ENCODE measurements at regions not wholly inside any gene's neighbourhood (a gene's known extent, or its start where the extent isn't known, plus 50 kb on each side); places are given as distances from the start of the nearest gene placed in this dataset.

DNA sequence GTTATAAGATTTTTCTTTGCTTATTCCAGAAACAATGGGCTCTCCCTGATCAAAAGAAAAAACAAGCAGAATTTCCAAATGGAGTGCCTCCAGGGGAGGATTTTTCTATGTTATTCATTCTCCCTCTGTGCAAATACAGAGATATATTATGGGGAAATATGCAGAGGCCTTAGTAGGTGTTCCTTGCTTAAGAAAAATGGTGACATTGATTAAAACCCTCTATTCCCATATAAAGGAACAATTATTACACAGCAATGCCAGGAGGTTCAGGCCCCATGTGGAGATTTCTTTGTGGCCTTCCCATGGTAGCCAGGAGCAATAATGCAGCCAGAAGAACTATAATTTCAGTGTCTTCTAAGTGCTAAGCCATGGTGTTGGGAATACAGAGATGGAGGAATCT lies 255.9 kb upstream of the CXCR4 start:
- DNase-seq: no peak

DNA sequence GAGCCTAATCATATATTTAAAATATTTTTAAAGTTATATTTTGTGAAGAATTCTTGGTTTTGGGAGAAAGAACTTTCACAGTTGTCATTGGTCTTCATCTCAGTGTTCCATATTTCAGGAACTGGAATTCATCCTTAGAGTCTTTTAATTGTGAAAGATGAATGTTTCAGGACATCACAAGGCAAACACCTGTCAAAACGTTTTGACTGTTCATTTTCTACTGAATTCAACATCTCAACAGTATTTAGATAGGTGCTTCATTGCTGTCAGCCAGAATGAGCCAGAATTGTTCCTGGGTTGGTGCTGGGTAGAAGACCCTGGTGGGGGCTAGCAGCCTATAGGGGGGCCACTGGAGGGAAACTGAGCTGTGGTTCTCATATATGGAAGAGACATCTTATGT lies 255.1 kb upstream of the CXCR4 start:
- DNase-seq: no peak

DNA sequence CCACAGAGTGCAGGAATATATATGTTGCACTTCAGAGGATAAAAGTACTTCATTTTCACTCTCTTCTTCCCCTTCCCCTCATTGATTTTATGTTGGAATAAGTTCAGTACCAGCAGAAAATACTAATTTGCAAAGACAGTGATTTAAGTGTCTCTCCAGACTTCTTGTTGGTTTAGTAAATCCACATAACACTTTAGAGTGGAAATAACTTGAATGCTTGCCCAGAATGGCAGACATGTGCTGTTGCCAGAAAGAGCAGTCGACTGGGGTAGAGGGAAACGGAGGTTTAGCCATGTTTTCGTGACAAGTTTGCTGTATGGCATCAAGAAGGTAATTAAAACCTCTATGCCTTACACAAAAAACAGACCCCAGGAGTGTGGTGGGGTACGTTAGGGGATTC lies 246.0 kb upstream of the CXCR4 start:
- no peak for DNase-seq

DNA sequence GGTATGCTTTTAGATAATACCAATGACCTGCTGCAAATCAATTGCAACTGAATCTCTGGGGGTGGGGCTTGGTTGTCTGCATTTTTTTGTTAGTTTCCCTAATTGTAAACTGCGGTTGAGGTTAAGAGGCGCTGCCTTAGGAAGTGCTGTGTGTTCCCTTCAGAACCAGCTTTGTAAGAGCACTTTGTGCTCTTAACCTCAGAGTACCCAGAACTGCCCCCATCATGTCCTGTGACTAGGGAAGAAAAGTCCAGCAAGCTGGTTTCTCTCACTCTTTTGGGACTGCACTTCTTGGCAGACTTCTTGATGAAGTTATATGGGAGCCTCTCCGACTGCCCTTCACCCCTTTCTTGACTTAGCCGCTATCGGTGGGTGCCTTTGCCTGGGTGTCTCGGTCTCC lies 245.5 kb upstream of the CXCR4 start:
- DNase-seq: no peak

DNA sequence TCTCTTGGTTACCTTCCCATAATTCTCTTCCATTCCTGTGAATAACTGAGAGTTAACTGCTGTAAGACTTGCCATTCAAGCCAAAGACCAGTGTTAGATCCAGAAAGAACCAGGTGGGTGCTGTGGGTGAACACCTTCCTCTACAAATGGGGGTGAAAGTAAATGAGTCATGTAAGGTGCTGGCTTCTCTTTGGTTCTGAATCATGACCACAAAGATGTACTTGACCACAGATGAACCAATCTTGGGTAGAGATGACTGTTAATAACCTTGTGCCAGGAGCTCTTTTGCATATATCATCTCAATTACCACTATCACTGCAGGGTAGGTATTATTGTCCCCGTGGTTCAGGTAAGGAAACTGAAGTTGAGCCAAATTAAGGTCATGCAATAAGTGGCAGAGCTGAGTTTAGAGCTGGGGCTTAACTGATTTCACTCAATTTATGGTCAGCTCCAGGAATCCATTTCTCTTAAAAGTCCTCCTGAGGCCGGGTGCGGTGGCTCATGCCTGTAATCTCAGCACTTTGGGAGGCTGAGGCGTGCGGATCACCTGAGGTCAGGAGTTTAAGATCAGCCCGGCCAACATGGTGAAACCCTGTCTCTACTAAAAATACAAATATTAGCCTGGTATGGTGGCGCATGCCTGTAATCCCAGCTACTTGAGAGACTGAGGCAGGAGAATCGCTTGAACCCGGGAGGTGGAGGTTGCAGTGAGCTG lies 244.9 kb upstream of the CXCR4 start:
- no peak for DNase-seq

DNA sequence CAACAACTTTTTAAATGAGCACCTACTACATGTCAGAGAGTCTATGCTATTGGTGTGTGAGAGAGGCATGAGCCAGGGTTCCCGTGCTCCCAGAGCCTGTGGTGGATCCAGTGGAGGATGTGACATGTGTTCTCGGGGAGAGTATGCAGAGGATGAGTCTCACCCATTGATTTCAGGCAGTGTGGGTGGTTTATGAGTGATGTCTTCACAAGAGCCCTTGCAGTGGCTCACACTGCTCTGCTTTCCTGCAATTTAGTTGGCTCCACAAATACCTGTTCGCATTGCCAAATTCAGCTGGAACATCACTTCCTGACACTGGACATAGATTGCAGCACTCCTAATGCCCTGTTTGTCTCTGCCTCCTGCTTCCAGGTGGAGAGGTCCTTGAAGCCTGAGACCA lies 243.6 kb upstream of the CXCR4 start:
- DNase-seq: no peak

DNA sequence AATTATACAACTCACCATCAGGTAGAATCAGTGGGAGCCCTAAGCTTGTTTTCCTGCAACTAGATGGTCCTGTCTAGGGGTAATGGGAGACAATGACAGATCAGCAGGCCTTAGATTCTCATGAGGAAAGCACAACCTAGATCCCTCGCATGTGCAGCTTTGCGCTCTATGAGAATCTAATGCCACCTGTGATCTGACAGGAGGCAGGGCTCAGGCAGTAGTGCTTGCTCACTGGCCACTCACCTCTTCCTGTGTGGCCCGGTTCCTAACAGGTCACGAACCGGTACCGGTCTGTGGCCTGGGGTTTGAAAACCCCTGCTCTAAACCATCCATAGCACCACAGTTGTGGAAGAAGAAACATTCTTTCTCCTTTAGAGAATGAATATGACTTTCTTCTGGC lies 242.8 kb upstream of the CXCR4 start:
- no peak for DNase-seq

DNA sequence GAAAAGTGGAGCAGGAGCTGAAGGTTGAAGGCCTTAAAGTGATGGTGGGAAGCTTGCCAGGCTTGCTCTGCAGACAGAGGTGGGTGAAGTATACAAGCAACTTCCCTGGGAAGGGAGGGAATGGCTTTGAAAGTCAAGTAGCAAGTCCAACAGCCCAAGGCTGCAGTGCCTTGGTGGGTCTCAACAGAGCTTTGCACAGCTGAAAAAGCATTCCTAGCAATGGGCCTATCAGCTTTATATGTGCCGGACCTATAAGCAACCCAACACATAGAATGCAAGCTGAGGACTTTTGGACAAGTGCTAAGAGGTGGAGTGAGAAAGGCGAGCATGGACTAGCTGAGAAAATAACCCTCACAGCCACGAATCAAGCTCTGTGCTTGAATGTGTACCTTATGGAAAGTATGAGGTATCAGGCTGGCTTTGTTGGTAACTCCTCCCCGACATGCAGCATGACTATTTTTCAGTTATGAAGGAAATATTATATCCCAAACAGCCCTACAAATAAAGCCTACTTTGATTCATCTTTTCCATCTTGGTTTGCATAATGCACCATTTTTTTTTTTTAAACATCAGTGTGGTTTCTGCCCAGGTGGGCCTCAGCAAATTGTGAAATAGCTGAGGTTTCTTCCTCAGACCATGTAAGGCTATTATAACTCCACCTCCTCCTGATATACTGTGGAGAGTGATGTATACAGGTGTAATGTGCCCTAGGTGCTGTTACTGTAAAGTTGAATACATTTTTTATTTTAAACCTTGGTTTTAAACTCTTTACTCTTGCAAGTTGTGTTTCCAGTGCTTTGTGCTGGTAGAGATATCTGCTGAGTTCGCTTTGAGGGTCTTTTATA lies 241.4 kb upstream of the CXCR4 start:
- no peak for DNase-seq

DNA sequence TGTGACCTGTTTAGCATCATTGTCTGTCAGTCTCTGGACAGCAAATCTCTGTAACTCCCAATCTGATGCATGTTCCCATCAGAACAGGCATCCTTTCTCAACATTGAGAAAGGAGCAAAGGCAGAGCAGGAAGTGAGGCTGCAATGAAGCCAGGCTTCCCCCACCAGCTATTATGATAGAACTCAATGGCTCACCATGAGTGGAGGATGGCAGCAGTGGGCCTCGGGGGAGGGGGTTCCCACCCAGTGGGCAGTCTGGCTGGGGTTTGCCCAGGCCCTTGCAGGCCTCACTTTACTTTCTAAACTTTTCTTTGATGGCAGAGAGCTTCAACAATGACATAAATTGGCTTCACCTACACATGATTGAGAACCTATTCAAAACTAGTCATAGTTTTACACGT lies 240.6 kb upstream of the CXCR4 start:
- no peak for DNase-seq

DNA sequence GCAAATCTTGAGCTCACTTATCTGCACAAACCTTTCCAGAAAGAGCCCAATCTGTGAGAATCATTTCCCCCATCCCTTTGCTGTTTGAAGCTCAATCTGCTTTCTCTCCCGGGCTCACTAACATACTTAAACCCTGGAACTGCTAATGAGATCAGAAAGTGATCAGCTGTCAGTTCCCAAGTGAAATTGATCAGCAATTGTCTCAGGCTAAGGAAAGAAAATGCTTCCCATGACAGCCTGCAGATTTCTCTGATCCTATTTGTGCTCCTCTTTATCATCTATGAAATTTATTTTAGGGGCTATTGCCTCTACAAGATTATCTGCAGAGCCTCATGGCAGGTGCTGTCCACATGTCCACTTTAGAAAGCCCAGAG lies 239.0 kb upstream of the CXCR4 start:
- no peak for DNase-seq

DNA sequence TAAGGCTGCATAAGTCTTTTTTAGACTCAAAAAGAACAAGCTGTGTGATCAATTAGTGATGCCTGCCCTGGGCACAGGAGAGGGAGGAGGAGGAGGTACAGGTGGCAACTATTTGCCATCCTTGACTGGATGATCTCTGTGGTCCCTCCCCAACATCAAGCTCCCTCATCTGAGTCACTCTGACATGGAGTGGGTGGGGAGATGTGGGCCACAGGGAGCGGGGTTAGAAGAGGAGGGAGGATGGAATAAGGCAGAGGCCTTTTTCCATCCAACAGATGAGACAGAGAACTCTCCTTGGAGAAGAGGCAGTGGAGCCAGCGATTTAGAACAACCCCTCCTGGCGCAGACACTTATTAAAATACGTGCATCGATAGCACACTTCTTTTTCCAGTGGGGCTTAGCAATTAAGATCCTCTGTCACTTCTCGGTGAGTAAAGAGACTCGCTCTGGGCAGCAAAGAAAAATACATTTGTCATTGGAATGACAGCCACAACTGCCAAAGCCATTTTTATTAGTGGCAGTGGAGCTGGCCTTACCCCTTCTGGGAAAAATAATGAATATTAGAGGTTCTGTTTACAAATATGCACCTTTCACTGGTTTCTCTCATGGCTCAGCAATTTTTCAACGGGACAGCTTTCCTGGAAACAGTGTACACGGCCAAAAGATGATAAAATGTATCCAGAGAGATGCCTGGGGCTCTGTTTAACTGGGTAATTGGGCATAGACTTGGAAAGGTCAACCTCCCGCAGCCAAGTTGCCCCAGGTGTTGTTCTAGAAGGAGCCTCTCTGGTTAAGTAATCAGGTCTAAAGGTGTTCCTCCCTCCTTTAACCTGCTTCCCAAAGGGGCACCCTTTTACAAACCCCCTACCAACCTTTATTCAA lies 238.4 kb upstream of the CXCR4 start:
- DNase-seq: no peak

DNA sequence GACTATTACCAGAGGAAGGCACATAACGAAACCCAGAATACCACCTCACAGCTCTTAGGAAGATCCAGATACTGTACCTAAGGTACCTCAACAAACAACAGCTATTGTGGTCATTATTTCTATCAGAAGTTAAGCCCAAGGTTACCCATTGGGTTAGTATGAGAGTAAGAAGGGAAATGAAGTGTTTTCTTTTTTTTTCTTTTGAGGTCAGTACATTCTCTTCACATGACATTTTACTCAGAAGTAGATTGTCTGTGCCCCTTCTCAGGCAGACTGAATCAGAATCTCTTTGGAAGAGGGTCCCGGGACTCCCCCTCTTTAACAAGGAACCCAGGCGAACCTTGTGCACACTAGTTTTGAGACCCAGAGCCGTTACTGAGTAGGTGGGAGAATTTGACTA lies 233.7 kb upstream of the CXCR4 start:
- DNase-seq: no peak

DNA sequence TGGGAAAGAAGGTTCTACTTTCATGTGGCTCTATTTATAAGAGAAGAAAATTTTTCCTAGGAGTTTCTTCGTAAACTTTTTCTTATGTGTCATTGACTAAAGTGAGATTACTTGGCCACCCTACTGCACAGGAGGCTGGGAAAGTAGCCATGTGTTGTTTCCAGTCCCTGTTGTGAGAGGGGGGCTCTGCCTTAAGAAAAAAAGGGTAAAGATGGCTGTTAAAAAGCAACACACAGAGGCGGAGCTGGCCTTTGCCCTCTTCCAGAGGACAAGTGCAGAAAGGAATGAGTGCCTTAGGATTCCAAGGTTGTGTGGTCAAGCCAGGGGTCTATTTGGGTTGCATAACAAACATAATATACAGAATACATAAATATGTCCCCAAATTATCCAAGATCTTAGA lies 230.0 kb upstream of the CXCR4 start:
- DNase-seq: no peak

DNA sequence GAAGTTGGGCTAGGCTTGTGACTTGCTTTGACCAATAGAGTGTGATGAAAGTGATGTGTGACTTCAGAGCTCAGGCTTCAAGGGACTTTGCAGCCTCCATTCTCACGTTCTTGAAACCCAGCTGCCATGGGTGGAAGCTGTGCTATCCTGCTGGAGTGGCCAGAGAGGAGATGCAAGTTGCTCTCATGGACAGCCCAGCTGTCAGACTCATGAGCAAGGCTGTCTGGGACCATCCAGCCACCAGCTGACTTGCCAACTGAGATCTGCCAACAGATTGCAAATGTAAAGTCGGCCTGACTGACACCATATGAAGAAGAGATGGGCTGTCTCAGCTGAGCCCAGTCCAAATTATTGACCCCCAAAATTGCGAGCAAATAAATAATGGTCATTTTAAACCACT lies 226.4 kb upstream of the CXCR4 start:
- DNase-seq: no peak

DNA sequence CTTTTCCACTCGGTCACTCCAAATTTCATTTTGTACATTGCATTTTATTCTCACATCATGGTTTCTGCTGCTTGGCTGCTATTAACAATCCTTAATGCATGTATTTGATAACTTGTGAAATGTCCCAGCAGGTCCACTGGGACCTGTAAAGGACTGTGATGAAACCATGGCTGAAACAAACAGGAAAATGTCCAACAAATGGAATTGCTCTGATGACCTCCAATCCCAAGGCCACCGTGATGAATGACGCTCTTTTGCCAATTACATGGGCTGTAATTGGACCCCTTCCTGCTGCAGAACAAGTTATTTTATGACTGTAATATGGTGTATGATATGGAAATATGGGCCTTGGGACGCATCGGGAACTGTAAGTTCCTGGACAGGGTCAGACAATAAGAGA lies 224.2 kb upstream of the CXCR4 start:
- DNase-seq: no peak

DNA sequence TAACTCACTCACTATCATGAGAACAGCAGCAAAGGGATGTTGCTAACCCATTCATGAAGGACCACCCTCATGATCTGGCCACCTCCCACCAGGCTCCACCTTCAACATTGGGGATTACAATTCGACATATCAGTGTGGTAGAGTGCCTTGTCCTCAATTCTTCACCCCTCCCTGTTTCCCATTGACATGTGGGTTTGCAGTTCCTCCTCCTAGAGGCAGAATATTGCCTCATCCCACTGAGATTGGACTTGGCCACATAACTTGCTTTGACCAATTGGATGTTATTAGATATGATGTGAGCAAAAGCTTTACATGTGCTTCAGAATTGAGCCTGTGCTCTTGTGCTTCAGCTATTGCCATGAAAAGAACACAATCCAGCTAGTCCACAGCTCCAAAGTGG lies 217.0 kb upstream of the CXCR4 start:
- no peak for DNase-seq

DNA sequence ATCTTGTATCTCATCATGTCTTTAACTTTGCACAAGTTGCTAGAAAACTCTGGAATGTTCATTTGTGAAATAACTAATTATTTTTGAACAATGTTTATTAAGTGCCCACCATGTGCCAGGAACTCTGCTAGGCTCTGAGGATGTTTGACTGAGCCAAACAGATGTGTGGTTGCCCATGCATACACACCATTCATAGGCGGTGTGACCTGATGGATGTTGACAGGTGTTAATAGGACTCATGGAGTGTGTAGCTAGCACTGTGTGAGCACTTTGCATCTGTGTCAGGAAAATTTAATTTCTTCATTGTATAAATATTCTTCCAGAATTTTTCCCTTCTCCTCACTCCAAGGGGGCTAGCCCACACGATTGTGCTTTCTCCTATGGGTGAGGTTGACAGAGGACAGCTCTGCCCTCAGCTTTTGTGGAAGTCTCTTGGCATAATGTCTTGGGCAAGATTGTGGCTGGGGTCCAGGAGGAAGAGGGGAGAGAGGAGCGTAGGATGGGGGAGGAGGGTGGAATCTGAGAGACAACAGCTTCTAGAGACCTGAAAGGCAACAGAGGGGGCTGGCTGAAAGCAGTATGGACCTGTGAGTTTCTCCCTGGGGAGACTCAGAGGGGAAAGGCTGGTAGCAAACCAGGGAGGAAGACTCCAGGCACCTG lies 214.6 kb upstream of the CXCR4 start:
- DNase-seq: no peak

DNA sequence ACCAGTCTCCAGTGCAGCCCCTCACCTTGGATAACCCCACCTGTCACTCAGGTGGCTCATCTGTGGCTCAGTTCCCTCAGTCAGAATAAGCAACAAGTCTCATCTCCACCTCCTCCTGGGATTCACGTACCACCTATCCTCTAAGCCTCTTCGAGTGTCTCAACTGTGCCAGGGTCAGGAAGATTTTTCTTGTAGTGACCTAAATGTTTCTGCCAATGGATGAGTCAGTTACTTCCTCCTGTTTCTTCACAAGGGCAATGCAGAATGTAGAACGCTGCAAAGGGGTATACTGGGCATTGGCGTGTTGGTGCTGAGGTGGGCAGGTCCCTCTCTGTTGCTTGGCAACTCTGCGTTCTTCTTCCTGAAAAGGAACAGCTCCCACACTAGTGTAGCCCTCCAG lies 213.3 kb upstream of the CXCR4 start:
- no peak for DNase-seq

DNA sequence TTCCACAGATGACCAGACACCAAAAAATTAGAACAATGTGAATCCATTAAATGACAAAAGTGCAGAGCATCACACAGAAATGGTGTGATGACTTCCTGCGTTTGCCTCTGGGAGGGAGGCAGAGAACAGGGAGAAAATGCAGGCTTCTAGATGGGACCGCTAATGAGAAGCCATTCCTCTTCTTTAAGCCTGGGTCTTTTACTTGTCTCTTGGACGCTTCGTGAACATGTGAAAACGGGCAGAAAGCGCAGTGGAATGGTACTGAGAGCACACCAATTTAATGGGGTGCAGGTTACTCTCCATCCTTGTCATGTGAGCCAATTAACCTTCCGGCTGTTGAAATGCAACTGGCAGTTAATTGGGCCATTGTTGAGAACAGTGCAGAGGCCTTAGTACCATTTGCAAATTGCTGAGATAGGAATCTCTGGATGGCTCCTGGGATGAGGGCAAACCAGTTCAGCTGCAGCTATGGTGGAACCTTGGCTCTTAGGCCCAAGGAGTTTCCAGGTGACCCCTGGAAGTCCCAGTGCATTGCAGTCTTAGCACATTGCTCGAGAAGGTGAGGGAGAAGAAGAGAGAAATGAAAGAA lies 210.4 kb upstream of the CXCR4 start:
- DNase-seq: no peak

DNA sequence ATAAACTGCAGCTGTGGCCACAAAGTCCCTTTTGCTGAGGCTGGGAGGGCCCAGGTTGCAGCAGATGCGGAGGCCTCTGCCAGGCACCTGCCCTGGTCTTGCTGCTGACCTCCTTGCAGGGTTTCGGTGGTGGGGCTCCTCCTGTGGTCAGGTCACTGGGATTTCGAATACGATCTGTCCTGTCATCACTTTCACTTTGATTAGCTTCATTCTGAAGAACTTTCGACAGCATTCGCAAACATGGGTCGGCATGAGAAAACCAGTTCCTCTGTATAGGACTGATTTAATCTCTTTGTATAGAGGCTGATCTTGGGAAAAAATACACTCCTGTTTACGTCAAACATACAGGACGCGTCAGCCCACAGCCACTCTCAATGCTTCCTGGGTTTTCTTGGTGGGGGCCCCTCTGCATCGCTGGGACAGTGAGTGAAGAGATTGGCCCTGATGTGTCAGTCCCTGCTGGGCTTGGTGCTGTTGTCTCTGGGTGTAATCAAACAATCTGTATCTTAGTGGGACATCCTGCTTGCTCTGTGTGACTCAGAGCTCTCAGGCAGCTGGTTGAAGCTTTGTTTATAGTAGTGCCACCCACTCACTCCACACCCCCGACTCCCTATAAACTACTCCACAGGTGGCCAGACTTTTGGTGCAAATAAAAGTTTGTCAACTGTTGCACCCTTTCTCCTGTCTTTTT lies 209.4 kb upstream of the CXCR4 start:
- DNase-seq: no peak

DNA sequence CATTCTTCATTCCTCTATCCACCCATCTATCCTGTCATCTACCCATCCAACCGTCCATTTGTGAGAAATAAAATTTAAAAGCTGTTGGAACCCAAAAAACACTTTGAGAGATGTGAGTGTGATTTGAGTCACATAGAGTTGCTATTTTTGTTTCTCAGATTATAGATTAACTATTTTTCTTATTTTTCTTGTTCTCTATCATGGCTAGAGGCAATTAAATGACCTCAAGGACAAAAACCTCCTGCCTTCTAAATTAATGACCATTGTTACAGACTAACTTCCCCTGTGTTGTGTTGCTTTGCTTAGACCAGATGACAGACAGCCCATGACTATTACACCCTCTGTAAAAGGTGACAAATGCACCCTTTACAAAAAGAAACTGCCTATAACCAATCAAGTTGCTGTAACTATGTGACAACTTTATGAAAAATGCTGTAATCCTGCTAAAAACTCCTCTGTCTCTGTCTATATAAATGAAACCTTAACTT lies 207.9 kb upstream of the CXCR4 start:
- DNase-seq: no peak

Measured in left kidney (tissue), 1 donor.